ENCODE measurements at regions not wholly inside any gene's neighbourhood (a gene's known extent, or its start where the extent isn't known, plus 50 kb on each side); places are given as distances from the start of the nearest gene placed in this dataset.

- TF ChIP-seq CTCF (IDR thresholded peaks at IDR 0.05; ENCODE audit: borderline replicate concordance, extremely low read depth, low read length, poor library complexity, severe bottlenecking): no peak
- no peak for TF ChIP-seq EZH2 (IDR thresholded peaks at IDR 0.05; ENCODE audit: borderline replicate concordance, low read depth, low read length, severe bottlenecking)
Observed at GRCh38 chr4:111713276-111713675, 432.0 kb upstream of the FAM241A start.

Data from DND-41 (cell line).